NCI-H460 (cell line): ENCODE measurements at regions not wholly inside any gene's neighbourhood (a gene's known extent, or its start where the extent isn't known, plus 50 kb on each side); places are given as distances from the start of the nearest gene placed in this dataset.
"Not testable (repeated sequence)": the region's sequence is repeated elsewhere in the genome, so short reads cannot be mapped to it uniquely, and the experiment has no call there.

Experiments used
- DNase-seq: peaks from one replicate; pipeline ENCODE4 v3.0.0-alpha.2; 2016; ENCODE audit warnings: low read depth; ENCODE audit errors: extremely low read depth

- no peak for DNase-seq
Measured at GRCh38 chr11:37500425-37500824, 902.4 kb upstream of the RAG2 start.

DNA sequence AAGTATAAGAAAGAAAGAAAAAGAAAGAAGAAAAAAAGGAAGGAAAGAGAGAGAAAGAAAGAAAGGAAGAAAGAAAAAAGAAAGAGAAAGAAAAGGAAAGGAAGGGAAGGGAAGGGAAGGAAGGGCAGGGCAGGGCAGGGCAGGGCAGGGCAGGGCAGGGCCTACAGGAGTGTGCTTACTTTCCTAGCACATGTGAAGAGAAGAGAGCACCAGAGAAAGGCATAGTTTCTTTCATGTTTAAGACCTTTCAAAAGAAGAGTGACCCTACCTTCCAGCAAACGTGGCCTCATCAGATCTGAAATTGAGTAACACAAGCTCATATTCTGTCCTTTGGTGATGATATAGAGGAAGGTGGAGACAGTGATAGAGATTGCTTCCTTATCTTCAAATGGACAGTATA lies 899.3 kb upstream of the RAG2 start:
- no peak for DNase-seq

- no peak for DNase-seq
Measured at GRCh38 chr11:37496201-37496600, 898.2 kb upstream of the RAG2 start.

GRCh38 chr11:37484298-37484697 lies 886.3 kb upstream of the RAG2 start:
- DNase-seq, result no peak

GRCh38 chr11:37483761-37484160 lies 885.7 kb upstream of the RAG2 start:
- DNase-seq, result no peak

GRCh38 chr11:37474889-37475288 lies 876.9 kb upstream of the RAG2 start:
- DNase-seq, result no peak

DNA sequence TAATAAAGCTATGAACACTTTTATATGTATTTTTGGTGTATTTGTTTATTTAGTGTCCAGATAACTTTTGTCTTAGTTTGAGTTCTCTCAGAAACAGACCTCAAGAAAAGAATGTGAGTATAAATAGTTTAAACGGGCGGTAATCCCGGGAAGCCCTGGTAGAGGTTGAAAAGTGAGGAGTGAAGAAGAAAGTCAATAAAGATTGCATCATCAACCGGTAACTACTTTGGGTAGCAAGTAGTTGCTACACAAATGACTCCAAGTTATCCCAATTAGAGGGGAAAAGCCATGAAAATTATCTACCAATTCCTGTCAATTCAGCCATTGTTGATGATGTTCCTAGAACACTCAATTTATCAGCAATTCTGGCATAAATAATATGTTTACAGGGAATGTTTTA lies 870.3 kb upstream of the RAG2 start:
- no peak for DNase-seq

GRCh38 chr11:37465221-37465620 lies 867.2 kb upstream of the RAG2 start:
- DNase-seq, result no peak

- DNase-seq, result no peak
Measured at GRCh38 chr11:37459456-37459855, 861.4 kb upstream of the RAG2 start.

DNA sequence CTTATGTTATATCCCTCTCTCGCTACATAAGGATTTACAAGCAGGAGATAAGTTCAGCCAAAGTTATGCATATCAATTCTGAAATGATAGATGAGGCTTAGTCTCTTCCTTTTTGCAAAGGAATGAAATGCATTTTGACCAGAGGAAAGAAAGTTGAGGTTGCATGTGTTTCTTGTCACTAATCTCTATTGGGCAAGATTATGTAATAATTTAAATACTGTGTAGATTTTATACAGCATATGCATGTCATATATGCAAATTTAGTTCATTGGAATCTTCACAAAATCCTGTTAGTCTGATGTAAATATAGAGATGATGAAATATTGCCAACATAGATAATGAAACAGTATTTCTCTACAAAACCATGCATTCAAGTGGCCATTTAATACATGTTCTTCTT lies 858.7 kb upstream of the RAG2 start:
- no peak for DNase-seq

DNA sequence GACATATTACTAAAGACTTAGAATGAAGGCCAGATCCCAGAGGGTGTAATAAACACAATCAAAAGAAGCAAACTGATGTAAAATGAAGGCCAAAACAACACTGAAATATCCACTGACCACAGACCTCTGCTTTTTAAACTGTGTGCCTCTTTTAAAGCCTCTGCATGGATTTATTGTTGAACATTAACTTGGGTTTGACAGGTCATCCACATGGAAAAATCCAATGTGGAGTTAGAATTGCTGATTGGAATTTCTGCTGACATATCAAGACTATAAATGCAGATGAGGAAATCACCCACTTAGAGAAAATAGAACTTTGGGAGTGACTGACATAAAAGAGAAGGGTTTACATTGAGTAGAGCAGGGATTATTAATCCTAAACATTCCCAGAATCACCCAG lies 853.9 kb upstream of the RAG2 start:
- DNase-seq, result no peak

DNA sequence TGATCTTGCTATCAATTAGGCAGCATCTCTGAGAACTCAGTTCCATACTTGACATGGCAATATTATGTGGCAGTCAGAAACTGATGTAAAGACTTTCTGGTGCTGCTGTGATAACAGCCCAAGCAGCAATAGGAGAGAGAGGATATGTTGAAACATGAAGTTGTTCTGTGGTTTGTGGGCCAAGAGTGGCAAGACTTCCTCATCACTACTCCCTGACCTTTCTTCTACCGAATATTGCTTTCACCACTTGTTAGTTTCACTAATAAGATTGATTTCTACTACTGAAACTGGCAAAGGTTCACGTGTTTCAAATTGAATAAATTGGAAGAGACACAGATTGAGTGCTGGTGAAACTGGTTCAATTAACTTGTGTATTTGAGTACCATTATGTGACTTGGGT lies 852.6 kb upstream of the RAG2 start:
- DNase-seq, result no peak

- DNase-seq, result peak; percentile 4
Measured at GRCh38 chr11:37449146-37449545, 851.1 kb upstream of the RAG2 start.

GRCh38 chr11:37442576-37442975 lies 844.5 kb upstream of the RAG2 start:
- no peak for DNase-seq

- not testable (repeated sequence) for DNase-seq
Measured at GRCh38 chr11:37431633-37432230, 833.7 kb upstream of the RAG2 start.

GRCh38 chr11:37430966-37431632 lies 833.1 kb upstream of the RAG2 start:
- not testable (repeated sequence) for DNase-seq

DNA sequence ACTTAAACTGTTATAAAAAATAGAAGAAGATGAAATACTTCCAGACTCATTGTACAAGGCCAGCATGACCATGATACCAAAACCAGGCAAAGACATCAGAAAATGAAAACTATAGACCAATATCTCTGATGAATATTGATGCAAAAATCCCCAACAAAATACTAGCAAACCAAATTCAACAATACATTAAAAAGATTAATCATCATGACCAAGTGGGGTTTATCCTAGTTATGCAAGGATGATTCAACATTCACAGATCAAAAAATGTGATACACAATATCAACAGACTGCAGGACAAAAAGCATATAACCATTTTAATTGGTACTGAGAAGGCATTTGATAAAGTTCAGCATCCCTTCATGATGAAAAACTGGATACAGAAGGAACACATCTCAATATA lies 824.5 kb upstream of the RAG2 start:
- no peak for DNase-seq

- DNase-seq, result no peak
Measured at GRCh38 chr11:37411289-37411688, 813.3 kb upstream of the RAG2 start.

DNA sequence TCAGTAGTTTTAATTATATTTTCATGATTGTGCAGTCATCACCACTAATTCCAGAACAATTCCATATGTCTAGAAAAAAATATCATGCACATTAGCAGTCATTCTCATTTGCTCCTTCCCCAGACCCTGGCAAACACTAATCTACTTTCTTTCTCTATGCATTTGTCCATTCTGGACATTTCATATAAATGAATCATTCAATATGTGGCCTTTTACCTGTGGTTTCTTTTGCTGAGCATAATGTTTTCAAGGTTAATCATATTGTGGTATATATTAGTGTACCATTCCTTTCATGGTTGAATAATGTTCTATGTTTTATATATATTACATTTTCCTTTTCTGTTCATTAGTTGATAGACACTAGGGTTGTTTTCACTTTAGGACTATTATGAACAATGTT lies 811.1 kb upstream of the RAG2 start:
- DNase-seq, result no peak

GRCh38 chr11:37407461-37407860 lies 809.4 kb upstream of the RAG2 start:
- no peak for DNase-seq

- DNase-seq, result no peak
Measured at GRCh38 chr11:37406651-37407050, 808.6 kb upstream of the RAG2 start.

DNA sequence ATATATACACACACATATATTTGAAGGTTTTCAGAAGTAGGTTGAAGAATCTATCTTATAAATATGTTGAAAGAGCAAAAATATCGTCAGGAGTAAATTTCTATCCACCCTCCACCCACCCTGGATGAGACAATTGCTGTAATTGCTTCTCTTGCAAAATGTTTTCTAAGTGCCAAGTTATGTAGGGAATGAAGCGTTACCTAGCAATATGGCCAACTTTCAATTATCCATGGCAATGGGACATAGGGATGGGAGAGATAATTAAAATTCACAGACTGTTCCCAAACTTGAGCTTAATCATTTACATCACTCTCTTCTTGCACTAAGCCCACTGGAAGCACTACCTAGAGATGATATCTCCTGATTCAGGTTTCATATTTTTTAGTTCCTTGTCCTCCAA lies 806.2 kb upstream of the RAG2 start:
- no peak for DNase-seq

GRCh38 chr11:37402663-37403062 lies 804.6 kb upstream of the RAG2 start:
- DNase-seq, result no peak
